GM18519 (cell line): ENCODE measurements at regions not wholly inside any gene's neighbourhood (a gene's known extent, or its start where the extent isn't known, plus 50 kb on each side); places are given as distances from the start of the nearest gene placed in this dataset.

Source experiments
- ATAC-seq: cut with Tn5 transposase; IDR thresholded peaks from one replicate; pipeline ENCODE4 v1.9.1; 2021; ENCODE audit warnings: mild to moderate bottlenecking, moderate library complexity; ENCODE audit not compliant: unreplicated experiment, low FRiP score

DNA sequence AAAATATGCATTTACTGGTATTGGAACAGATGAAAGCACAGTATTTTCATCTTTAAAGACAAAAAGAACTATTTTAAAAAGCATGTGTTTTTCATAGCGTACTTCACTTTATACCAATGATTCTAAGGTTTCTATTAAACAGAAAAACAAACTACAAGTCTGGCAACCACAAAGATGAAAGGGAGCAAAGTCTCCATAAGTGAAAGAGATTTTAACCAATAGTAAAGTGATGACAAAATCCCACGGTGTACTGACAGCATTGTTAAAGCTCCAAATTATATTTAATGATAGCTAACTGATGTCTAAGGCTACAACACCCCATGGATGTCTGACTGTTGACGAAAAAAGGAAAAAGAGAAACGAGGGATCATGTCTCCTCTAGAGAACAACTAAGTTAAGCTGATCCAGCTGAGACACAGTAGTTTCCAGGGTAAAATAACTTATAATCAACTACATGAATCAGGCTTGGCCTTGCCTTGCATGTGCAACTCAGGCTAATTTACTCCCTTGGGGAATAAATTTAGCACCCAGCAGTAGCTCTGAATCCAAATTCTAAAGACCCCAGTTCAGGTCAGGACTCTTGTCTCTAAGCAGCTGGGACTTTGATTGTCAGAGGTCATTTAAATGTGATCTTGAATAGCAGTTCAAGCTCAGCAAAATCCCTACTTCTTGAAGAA is 56.0 kb upstream of the TAB2 start:
- no peak for ATAC-seq

DNA sequence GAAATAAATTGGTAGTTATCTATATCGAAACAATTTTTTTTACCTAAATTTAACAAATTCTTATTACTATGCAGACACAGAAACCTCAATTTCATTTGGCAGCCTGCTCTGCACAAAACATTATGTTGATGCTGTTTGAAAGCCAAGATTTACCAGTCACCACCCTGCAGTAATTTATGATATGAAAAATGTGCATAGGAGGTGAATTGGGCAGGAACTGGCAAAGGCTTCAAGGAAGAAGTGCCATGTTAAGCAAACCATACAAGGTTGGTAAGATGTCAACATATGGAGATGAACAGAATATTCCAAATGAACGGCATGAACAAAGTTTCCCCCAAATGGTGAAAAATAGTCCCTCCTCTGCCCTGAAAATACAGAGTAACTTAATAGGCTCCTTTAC is 54.2 kb upstream of the TAB2 start:
- no peak for ATAC-seq

DNA sequence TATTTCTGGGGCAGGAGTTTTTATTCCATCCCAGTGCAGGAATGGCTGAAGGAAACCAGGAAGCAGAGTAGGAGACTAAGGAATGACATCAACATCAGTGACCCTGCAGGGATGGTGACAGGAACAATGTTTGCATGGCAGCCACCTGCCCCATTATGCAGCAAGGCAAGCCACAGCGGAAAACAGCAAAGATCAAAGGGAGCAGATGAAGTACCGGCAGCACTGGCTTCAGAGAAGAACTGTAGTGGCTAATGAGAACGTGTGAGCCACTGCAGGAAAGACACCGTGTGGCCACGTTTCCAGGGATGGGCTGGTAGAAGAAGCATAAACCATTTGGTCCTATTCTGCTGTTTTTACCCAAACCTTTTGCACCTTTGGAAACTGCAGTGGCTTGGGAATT is 52.9 kb upstream of the TAB2 start:
- no peak for ATAC-seq

DNA sequence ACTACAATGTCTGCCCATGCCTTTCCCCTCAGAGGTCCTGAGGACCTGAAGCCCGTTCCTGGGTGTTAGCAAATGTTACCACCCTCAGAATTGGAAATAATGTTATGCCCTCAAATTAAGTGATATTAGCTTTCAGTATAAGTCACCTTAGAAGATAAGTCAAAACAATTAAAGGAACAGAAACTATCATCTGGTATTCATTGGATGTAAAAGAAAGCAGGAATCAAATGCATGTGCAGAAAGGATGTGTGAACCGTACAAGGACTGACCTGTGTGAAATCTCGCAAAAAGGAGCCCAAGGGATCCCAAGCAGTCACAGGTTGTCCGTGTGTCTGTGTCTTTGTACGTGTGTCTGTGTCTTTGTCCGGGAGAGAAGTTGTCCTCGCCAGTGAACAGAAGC is 51.6 kb upstream of the TAB2 start:
- no peak for ATAC-seq

DNA sequence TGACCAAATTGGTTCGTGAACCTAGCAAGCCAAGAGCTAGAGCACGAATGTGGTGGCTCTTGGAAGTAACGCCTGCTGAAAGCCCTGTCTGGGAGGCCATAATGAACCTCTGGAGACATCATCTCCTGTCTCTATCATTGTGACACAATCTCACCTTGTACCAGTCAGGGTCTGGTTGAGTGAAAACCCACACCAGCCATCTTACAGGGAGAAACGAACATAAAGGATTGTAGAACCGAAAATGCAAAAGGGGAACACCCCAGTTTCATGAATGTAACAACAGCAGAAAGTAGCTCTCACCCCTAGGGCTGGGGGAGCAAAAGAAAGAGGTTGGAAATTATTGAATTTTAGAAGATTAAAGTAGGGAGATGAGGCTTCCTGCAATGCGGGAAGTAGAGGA is 50.9 kb upstream of the TAB2 start:
- peak; percentile 60 for ATAC-seq

DNA sequence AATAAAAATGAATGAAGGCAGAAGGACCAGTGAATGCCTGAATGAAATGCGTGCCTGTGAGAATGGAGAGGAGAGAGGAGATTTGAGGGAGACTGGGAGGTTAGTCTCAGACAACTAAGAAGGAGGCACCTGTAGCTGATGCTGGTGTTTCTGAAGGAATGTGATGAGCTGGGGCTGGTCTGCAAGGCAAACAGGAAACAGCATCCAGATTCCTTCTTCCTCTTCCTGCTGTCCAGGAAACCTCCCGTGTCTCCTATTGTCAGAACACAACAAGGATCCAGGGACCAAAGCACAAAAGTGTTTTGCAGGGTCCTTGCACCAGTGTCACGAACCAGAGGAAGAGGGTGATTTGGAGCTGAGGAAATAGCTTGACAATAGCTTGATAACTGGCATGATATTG is 50.4 kb upstream of the TAB2 start:
- ATAC-seq: no peak

DNA sequence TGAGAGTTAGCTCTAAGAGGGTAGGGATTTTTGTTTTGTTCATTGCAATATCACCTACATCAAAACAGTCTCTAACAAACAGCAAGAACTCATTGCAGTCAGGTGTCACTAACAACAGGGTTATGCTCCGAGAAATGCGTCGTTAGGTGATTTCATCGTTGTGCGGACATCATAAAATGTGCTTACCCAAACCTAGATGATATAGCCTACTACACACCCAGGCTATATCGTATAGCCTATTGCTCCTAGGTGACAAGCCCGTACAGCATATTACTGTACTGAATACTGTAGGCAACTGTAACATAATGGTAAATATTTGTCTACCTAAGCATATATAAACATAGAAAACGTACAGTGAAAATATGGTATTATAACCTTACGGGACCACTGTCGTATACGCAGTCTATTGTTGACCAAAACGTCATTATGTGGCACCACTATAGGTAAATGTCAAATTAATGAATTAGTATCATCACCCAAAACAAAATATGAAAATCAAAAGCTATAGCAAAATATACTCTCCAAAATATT is 49.9 kb upstream of the TAB2 start:
- no peak for ATAC-seq
